ENCODE measurements at regions not wholly inside any gene's neighbourhood (a gene's known extent, or its start where the extent isn't known, plus 50 kb on each side); places are given as distances from the start of the nearest gene placed in this dataset.

GRCh38 chr12:60501124-60501729, 905.4 kb downstream of the SLC16A7 start:
- Histone ChIP-seq H3K27me3 (replicated peaks in 2 of 5; ENCODE audit: control insufficient read depth in 4 of 5, insufficient read depth in 5 of 5, low read length in 4 of 5) (no peaks in the 10 kb centered on the region), H3K4me3 (ENCODE audit: control insufficient read depth in 1 of 7, extremely low read depth in 1 of 7, insufficient read depth in 4 of 7, low read depth in 2 of 7, low read length in 6 of 7) (no peak overlapping the region), H3K9me3 (ENCODE audit: control extremely low read depth in 1 of 5, control insufficient read depth in 4 of 5, insufficient read depth in 2 of 5, low read depth in 1 of 5, low read length in 4 of 5) (peaks cover 0 to 4% (median 0%) of the 10 kb centered on the region in 5 experiments), H3K4me1 (ENCODE audit: control extremely low read depth in 1 of 4, control insufficient read depth in 4 of 4, insufficient read depth in 4 of 4, low read length in 3 of 4) (no peaks in the 10 kb centered on the region), H3K36me3 (ENCODE audit: control insufficient read depth in 4 of 4, insufficient read depth in 4 of 4, low read length in 3 of 4) (no peaks in the 10 kb centered on the region), H3K27ac (ENCODE audit: insufficient read depth in 1 of 2, low read depth in 1 of 2, low read length in 2 of 2, poor library complexity in 1 of 2, severe bottlenecking in 2 of 2) (no peak overlapping the region)
- CTCF ChIA-PET = interaction anchor here (0.7 to 1.3 kb wide), 2 partner anchors 15 to 24 kb away, joined by 3 read pairs; no protein-coding TSS in a partner anchor
- peak; percentile 2 to 27 (median 15) for DNase-seq
- POLR2A ChIA-PET = no interaction called here
- WGBS (ENCODE audit: insufficient coverage) = no CpG with 5 or more reads among the region's 2 CpGs

GRCh38 chr12:60522684-60523400, 927.0 kb downstream of the SLC16A7 start:
- H3K36me3 ChIP-seq (ENCODE audit: control insufficient read depth in 4 of 4, insufficient read depth in 4 of 4, low read length in 3 of 4) = no peaks in the 10 kb centered on the region
- H3K27me3 ChIP-seq (replicated peaks in 2 of 5; ENCODE audit: control insufficient read depth in 4 of 5, insufficient read depth in 5 of 5, low read length in 4 of 5) = no peaks in the 10 kb centered on the region
- peaks cover 0 to 5% (median 0%) of the 10 kb centered on the region in 5 experiments for H3K9me3 ChIP-seq (ENCODE audit: control extremely low read depth in 1 of 5, control insufficient read depth in 4 of 5, insufficient read depth in 2 of 5, low read depth in 1 of 5, low read length in 4 of 5)
- ChIA-PET POLR2A (no interaction called here), CTCF (no interaction called here)
- H3K27ac ChIP-seq (ENCODE audit: insufficient read depth in 1 of 2, low read depth in 1 of 2, low read length in 2 of 2, poor library complexity in 1 of 2, severe bottlenecking in 2 of 2) = no peak overlapping the region
- no peak overlapping the region for H3K4me3 ChIP-seq (ENCODE audit: control insufficient read depth in 1 of 7, extremely low read depth in 1 of 7, insufficient read depth in 4 of 7, low read depth in 2 of 7, low read length in 6 of 7)
- no CpG with 5 or more reads among the region's 5 CpGs for WGBS (ENCODE audit: insufficient coverage)
- no peaks in the 10 kb centered on the region for H3K4me1 ChIP-seq (ENCODE audit: control extremely low read depth in 1 of 4, control insufficient read depth in 4 of 4, insufficient read depth in 4 of 4, low read length in 3 of 4)
- no peak for DNase-seq

- ChIA-PET CTCF (interaction anchor here (0.6 kb wide), 1 partner anchor 44 kb away, joined by 3 read pairs; no protein-coding TSS in a partner anchor), POLR2A (no interaction called here)
- no peaks in the 10 kb centered on the region for H3K36me3 ChIP-seq (ENCODE audit: control insufficient read depth in 4 of 4, insufficient read depth in 4 of 4, low read length in 3 of 4)
Observed at GRCh38 chr12:60529261-60529660, 933.4 kb downstream of the SLC16A7 start.

GRCh38 chr12:60529723-60530122, 933.9 kb downstream of the SLC16A7 start:
- no CpG with 5 or more reads among the region's 1 CpG for WGBS (ENCODE audit: insufficient coverage)
- ChIA-PET CTCF (no interaction called here), POLR2A (no interaction called here)

More at GRCh38 chr12:60529261-60529660, 933.4 kb downstream of the SLC16A7 start:
- WGBS (ENCODE audit: insufficient coverage) = 100% methylated on average over 1 of the region's 1 CpG
- DNase-seq = no peak
- H3K27me3 ChIP-seq (replicated peaks in 2 of 5; ENCODE audit: control insufficient read depth in 4 of 5, insufficient read depth in 5 of 5, low read length in 4 of 5) = no peaks in the 10 kb centered on the region
- H3K4me1 ChIP-seq (ENCODE audit: control extremely low read depth in 1 of 4, control insufficient read depth in 4 of 4, insufficient read depth in 4 of 4, low read length in 3 of 4) = no peaks in the 10 kb centered on the region
- peaks cover 0 to 2% (median 0%) of the 10 kb centered on the region in 5 experiments for H3K9me3 ChIP-seq (ENCODE audit: control extremely low read depth in 1 of 5, control insufficient read depth in 4 of 5, insufficient read depth in 2 of 5, low read depth in 1 of 5, low read length in 4 of 5)
- no peak overlapping the region for H3K27ac ChIP-seq (ENCODE audit: insufficient read depth in 1 of 2, low read depth in 1 of 2, low read length in 2 of 2, poor library complexity in 1 of 2, severe bottlenecking in 2 of 2)
- no peak overlapping the region for H3K4me3 ChIP-seq (ENCODE audit: control insufficient read depth in 1 of 7, extremely low read depth in 1 of 7, insufficient read depth in 4 of 7, low read depth in 2 of 7, low read length in 6 of 7)

GRCh38 chr12:60535363-60535762, 939.5 kb downstream of the SLC16A7 start:
- H3K4me1 ChIP-seq (ENCODE audit: control extremely low read depth in 1 of 4, control insufficient read depth in 4 of 4, insufficient read depth in 4 of 4, low read length in 3 of 4) = no peaks in the 10 kb centered on the region
- H3K27ac ChIP-seq (ENCODE audit: insufficient read depth in 1 of 2, low read depth in 1 of 2, low read length in 2 of 2, poor library complexity in 1 of 2, severe bottlenecking in 2 of 2) = no peak overlapping the region
- no peak overlapping the region for H3K4me3 ChIP-seq (ENCODE audit: control insufficient read depth in 1 of 7, extremely low read depth in 1 of 7, insufficient read depth in 4 of 7, low read depth in 2 of 7, low read length in 6 of 7)
- ChIA-PET CTCF (no interaction called here), POLR2A (no interaction called here)
- no peaks in the 10 kb centered on the region for H3K9me3 ChIP-seq (ENCODE audit: control extremely low read depth in 1 of 5, control insufficient read depth in 4 of 5, insufficient read depth in 2 of 5, low read depth in 1 of 5, low read length in 4 of 5)
- DNase-seq = no peak
- H3K36me3 ChIP-seq (ENCODE audit: control insufficient read depth in 4 of 4, insufficient read depth in 4 of 4, low read length in 3 of 4) = no peaks in the 10 kb centered on the region
- H3K27me3 ChIP-seq (replicated peaks in 2 of 5; ENCODE audit: control insufficient read depth in 4 of 5, insufficient read depth in 5 of 5, low read length in 4 of 5) = no peaks in the 10 kb centered on the region

More at GRCh38 chr12:60529723-60530122, 933.9 kb downstream of the SLC16A7 start:
- Histone ChIP-seq H3K4me1 (ENCODE audit: control extremely low read depth in 1 of 4, control insufficient read depth in 4 of 4, insufficient read depth in 4 of 4, low read length in 3 of 4) (no peaks in the 10 kb centered on the region), H3K9me3 (ENCODE audit: control extremely low read depth in 1 of 5, control insufficient read depth in 4 of 5, insufficient read depth in 2 of 5, low read depth in 1 of 5, low read length in 4 of 5) (peaks cover 0 to 2% (median 0%) of the 10 kb centered on the region in 5 experiments), H3K36me3 (ENCODE audit: control insufficient read depth in 4 of 4, insufficient read depth in 4 of 4, low read length in 3 of 4) (no peaks in the 10 kb centered on the region), H3K27ac (ENCODE audit: insufficient read depth in 1 of 2, low read depth in 1 of 2, low read length in 2 of 2, poor library complexity in 1 of 2, severe bottlenecking in 2 of 2) (no peak overlapping the region), H3K27me3 (replicated peaks in 2 of 5; ENCODE audit: control insufficient read depth in 4 of 5, insufficient read depth in 5 of 5, low read length in 4 of 5) (no peaks in the 10 kb centered on the region), H3K4me3 (ENCODE audit: control insufficient read depth in 1 of 7, extremely low read depth in 1 of 7, insufficient read depth in 4 of 7, low read depth in 2 of 7, low read length in 6 of 7) (no peak overlapping the region)
- no peak for DNase-seq

- DNase-seq = no peak
- no peaks in the 10 kb centered on the region for H3K27me3 ChIP-seq (replicated peaks in 2 of 5; ENCODE audit: control insufficient read depth in 4 of 5, insufficient read depth in 5 of 5, low read length in 4 of 5)
- ChIA-PET CTCF (no interaction called here), POLR2A (no interaction called here)
- H3K4me3 ChIP-seq (ENCODE audit: control insufficient read depth in 1 of 7, extremely low read depth in 1 of 7, insufficient read depth in 4 of 7, low read depth in 2 of 7, low read length in 6 of 7) = no peak overlapping the region
- H3K4me1 ChIP-seq (ENCODE audit: control extremely low read depth in 1 of 4, control insufficient read depth in 4 of 4, insufficient read depth in 4 of 4, low read length in 3 of 4) = no peaks in the 10 kb centered on the region
- no peak overlapping the region for H3K27ac ChIP-seq (ENCODE audit: insufficient read depth in 1 of 2, low read depth in 1 of 2, low read length in 2 of 2, poor library complexity in 1 of 2, severe bottlenecking in 2 of 2)
- H3K36me3 ChIP-seq (ENCODE audit: control insufficient read depth in 4 of 4, insufficient read depth in 4 of 4, low read length in 3 of 4) = no peaks in the 10 kb centered on the region
- H3K9me3 ChIP-seq (ENCODE audit: control extremely low read depth in 1 of 5, control insufficient read depth in 4 of 5, insufficient read depth in 2 of 5, low read depth in 1 of 5, low read length in 4 of 5) = no peaks in the 10 kb centered on the region
- WGBS (ENCODE audit: insufficient coverage) = 96% methylated on average over 3 of the region's 5 CpGs
Observed at GRCh38 chr12:60539592-60539991, 943.8 kb downstream of the SLC16A7 start.

- ChIA-PET POLR2A (no interaction called here), CTCF (no interaction called here)
- WGBS (ENCODE audit: insufficient coverage) = no CpG with 5 or more reads among the region's 2 CpGs
Observed at GRCh38 chr12:60568914-60569313, 973.1 kb downstream of the SLC16A7 start.

More at GRCh38 chr12:60568914-60569313, 973.1 kb downstream of the SLC16A7 start:
- no peak overlapping the region for H3K4me3 ChIP-seq (ENCODE audit: control insufficient read depth in 1 of 7, extremely low read depth in 1 of 7, insufficient read depth in 4 of 7, low read depth in 2 of 7, low read length in 6 of 7)
- H3K4me1 ChIP-seq (ENCODE audit: control extremely low read depth in 1 of 4, control insufficient read depth in 4 of 4, insufficient read depth in 4 of 4, low read length in 3 of 4) = no peaks in the 10 kb centered on the region
- H3K9me3 ChIP-seq (ENCODE audit: control extremely low read depth in 1 of 5, control insufficient read depth in 4 of 5, insufficient read depth in 2 of 5, low read depth in 1 of 5, low read length in 4 of 5) = peaks cover 0 to 1% (median 0%) of the 10 kb centered on the region in 5 experiments
- H3K27me3 ChIP-seq (replicated peaks in 2 of 5; ENCODE audit: control insufficient read depth in 4 of 5, insufficient read depth in 5 of 5, low read length in 4 of 5) = no peaks in the 10 kb centered on the region
- H3K36me3 ChIP-seq (ENCODE audit: control insufficient read depth in 4 of 4, insufficient read depth in 4 of 4, low read length in 3 of 4) = no peaks in the 10 kb centered on the region
- DNase-seq = no peak
- no peak overlapping the region for H3K27ac ChIP-seq (ENCODE audit: insufficient read depth in 1 of 2, low read depth in 1 of 2, low read length in 2 of 2, poor library complexity in 1 of 2, severe bottlenecking in 2 of 2)

Measured in common myeloid progenitor, CD34-positive (primary cell).